ENCODE measurements at regions not wholly inside any gene's neighbourhood (a gene's known extent, or its start where the extent isn't known, plus 50 kb on each side); places are given as distances from the start of the nearest gene placed in this dataset.

DNA sequence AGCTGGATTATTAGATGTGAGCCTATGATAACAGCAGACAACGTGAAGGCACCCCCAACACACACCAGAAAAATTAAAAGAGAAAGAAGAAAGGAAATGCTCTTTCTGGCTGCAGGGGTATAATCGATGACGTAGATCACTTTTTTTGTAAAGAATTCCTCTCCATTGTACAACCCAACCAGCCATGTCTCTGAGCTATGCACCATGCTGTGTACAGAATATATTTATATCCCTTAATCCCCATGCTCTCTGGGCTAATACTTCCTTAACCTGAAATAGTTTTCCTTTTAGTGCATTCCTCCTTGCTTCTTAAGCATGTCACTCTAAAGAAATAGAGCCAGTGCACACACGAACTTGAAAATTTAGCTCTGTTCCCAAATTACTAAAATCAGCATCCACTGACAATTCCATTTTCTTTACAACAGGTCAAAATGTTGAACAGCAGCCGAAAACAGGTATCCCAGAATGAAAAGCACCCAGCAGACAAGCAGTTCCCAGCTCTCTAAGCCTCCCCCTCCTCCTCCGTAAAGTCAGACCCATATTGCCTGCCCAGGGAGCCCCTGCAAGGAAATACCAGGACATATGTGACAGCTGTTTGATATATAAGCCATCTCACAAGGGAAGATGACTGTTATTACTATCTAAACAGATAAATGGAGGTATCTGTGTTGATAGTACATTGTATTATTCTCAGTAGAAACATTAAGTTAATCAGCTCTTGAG lies 247.4 kb upstream of the RAB6C start:
- no peak overlapping the region for H3K4me3 Mint-ChIP-seq
- H3K27ac Mint-ChIP-seq: no peak overlapping the region
- peaks cover 10% of the 10 kb centered on the region for H3K4me1 Mint-ChIP-seq
- H3K9me3 Mint-ChIP-seq: no peaks in the 10 kb centered on the region
- TF ChIP-seq, protein P1, sequence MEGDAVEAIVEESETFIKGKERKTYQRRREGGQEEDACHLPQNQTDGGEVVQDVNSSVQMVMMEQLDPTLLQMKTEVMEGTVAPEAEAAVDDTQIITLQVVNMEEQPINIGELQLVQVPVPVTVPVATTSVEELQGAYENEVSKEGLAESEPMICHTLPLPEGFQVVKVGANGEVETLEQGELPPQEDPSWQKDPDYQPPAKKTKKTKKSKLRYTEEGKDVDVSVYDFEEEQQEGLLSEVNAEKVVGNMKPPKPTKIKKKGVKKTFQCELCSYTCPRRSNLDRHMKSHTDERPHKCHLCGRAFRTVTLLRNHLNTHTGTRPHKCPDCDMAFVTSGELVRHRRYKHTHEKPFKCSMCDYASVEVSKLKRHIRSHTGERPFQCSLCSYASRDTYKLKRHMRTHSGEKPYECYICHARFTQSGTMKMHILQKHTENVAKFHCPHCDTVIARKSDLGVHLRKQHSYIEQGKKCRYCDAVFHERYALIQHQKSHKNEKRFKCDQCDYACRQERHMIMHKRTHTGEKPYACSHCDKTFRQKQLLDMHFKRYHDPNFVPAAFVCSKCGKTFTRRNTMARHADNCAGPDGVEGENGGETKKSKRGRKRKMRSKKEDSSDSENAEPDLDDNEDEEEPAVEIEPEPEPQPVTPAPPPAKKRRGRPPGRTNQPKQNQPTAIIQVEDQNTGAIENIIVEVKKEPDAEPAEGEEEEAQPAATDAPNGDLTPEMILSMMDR (IDR thresholded peaks at IDR 0.05; ENCODE audit: unreplicated experiment in 3 of 3): no peak
- H3K27me3 Mint-ChIP-seq (ENCODE audit: low read depth): peaks cover 10% of the 10 kb centered on the region
- no peaks in the 10 kb centered on the region for H3K36me3 Mint-ChIP-seq (ENCODE audit: low read depth)

DNA sequence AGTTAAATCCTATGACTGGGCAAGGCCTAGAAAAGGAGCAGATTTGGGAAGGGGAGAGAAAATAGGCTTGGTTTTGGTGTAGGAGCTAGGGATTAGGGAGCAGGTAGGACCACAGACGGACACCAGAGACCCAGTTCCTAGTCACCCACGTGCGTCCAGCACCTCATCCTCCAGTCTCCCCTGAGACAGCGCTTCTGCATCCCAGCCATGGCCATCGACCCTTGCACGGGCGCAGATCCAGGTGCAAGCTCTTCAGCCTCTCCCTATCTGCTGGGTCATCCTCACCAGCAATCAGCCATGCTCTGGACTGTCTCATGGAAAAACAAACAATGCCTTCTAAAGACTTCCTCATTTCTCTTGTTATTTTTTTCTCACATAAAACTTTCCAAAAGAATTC lies 246.8 kb upstream of the RAB6C start:
- no peaks in the 10 kb centered on the region for H3K9me3 Mint-ChIP-seq
- no peaks in the 10 kb centered on the region for H3K36me3 Mint-ChIP-seq (ENCODE audit: low read depth)
- no peak overlapping the region for H3K27ac Mint-ChIP-seq
- H3K4me3 Mint-ChIP-seq: no peak overlapping the region
- peaks cover 5% of the 10 kb centered on the region for H3K27me3 Mint-ChIP-seq (ENCODE audit: low read depth)
- TF ChIP-seq, protein P1 (IDR thresholded peaks at IDR 0.05; ENCODE audit: unreplicated experiment in 3 of 3): no peak
- H3K4me1 Mint-ChIP-seq: peaks cover 10% of the 10 kb centered on the region

DNA sequence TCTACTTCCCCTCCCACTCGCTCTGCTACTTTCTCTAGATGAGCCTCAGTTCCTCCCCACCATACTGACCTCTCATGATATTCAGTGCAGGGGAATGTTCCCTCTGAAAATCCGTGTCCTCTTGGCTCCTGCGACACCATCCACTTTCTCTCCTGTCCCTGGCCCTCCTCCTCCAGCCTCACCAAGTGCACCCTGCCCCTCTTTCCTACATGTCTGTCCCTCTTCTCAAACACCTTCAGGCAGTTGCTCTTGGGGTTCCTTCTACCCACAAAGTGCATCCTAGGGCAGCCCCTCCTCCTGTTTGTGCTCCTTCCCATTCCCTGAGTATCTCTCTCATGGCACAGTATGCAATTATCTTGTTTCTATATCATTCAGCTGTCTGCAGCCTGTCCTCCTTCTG lies 246.4 kb upstream of the RAB6C start:
- no peaks in the 10 kb centered on the region for H3K36me3 Mint-ChIP-seq (ENCODE audit: low read depth)
- no peak overlapping the region for H3K27ac Mint-ChIP-seq
- TF ChIP-seq, protein P1 (IDR thresholded peaks at IDR 0.05; ENCODE audit: unreplicated experiment in 3 of 3): no peak
- no peak overlapping the region for H3K4me3 Mint-ChIP-seq
- no peaks in the 10 kb centered on the region for H3K9me3 Mint-ChIP-seq
- peaks cover 10% of the 10 kb centered on the region for H3K4me1 Mint-ChIP-seq
- peaks cover 4% of the 10 kb centered on the region for H3K27me3 Mint-ChIP-seq (ENCODE audit: low read depth)

DNA sequence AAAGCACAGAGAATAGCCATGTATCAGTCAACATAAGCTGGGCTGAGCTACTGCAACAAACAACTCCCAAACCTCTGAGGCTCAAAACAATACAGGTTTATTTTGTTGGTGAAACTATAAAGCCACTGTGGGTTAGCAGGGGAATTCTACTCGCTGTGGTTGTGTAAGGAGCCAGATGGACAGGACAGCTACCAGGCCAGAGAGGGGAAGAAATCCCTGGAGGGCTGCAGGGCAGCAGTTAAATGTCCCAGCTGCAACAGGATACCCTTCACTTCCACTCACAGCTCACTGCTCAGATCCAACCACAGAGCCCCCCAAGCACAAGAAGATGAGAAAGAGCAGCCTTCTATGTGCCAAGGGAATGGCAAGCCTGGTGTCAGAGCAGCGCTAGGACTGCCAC lies 245.9 kb upstream of the RAB6C start:
- H3K4me1 Mint-ChIP-seq: peaks cover 10% of the 10 kb centered on the region
- H3K36me3 Mint-ChIP-seq (ENCODE audit: low read depth): no peaks in the 10 kb centered on the region
- TF ChIP-seq, protein P1 (IDR thresholded peaks at IDR 0.05; ENCODE audit: unreplicated experiment in 3 of 3): no peak
- H3K27ac Mint-ChIP-seq: no peak overlapping the region
- H3K9me3 Mint-ChIP-seq: no peaks in the 10 kb centered on the region
- peaks cover 4% of the 10 kb centered on the region for H3K27me3 Mint-ChIP-seq (ENCODE audit: low read depth)
- H3K4me3 Mint-ChIP-seq: no peak overlapping the region

DNA sequence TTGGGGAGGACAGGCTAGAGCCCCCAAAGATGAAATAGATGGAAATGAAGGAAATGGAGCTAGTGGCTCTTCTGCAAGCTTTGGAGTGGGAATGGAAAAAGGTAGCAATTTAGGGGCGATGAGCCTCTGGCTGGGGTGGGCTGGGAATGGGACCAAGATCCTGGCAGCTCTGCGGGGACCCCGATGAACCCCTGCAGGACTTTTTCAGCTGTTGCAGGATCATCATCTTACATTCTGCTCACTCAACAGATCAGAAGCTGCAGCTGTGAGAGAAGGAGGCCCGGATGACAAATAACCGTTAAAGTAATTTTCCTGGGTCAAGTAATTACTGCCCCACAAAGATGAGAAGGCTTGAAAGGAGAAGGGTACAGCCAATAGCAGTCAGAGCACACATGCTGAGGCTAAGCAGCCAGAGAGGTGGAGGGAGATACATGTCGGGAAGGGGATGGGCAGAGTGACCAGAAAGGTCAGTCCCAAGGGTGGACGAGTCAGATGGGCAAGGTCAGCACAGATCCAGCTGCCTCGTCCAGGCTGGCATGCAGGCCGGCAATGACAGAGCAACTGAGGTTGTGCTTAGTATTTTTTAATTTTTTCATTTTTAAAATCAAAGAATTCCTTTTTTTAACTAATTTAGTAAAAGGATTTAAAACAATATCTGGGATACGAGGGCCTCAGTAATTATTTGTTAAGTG lies 245.0 kb upstream of the RAB6C start:
- Mint-ChIP-seq H3K9me3 (no peaks in the 10 kb centered on the region), H3K27ac (no peak overlapping the region), H3K36me3 (ENCODE audit: low read depth) (no peaks in the 10 kb centered on the region), H3K27me3 (ENCODE audit: low read depth) (peaks cover 4% of the 10 kb centered on the region), H3K4me3 (no peak overlapping the region), H3K4me1 (peaks cover 10% of the 10 kb centered on the region)
- TF ChIP-seq, protein P1 (IDR thresholded peaks at IDR 0.05; ENCODE audit: unreplicated experiment in 3 of 3): no peak

DNA sequence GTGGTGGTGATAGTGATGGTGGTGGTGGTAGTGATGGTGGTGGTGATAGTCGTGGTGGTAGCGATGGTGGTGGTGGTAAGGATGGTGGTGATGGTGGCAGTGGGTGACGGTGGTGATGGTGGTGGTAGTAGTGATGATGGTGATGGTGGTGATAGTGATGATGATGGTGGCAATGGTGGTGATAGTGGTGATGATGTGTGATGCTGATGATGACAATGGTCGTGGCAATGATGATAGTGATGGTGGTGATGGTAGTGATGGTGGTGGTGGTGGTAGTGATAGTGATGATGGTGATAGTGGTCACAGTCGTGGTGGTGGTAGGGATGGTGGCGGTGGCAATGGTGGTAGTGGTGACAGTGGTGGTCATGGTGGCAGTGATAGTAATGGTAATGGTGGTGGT lies 243.9 kb upstream of the RAB6C start:
- no peaks in the 10 kb centered on the region for H3K9me3 Mint-ChIP-seq
- H3K27ac Mint-ChIP-seq: no peak overlapping the region
- H3K4me1 Mint-ChIP-seq: peaks cover 3% of the 10 kb centered on the region
- peaks cover 3% of the 10 kb centered on the region for H3K27me3 Mint-ChIP-seq (ENCODE audit: low read depth)
- no peaks in the 10 kb centered on the region for H3K36me3 Mint-ChIP-seq (ENCODE audit: low read depth)
- no peak overlapping the region for H3K4me3 Mint-ChIP-seq
- TF ChIP-seq, protein P1 (IDR thresholded peaks at IDR 0.05; ENCODE audit: unreplicated experiment in 3 of 3): no peak

Data from nephron (organoid).